ENCODE measurements at regions not wholly inside any gene's neighbourhood (a gene's known extent, or its start where the extent isn't known, plus 50 kb on each side); places are given as distances from the start of the nearest gene placed in this dataset.
"Not testable (repeated sequence)": the region's sequence is repeated elsewhere in the genome, so short reads cannot be mapped to it uniquely, and the experiment has no call there.

- ATAC-seq (ENCODE audit: low FRiP score) = peak; percentile 85
Measured at GRCh38 chr1:38727684-38728584, 131.6 kb downstream of the RRAGC start.

GRCh38 chr1:38725321-38725961, 134.1 kb downstream of the RRAGC start:
- H3K9me3 ChIP-seq (ENCODE audit: control insufficient read depth, low read length); H3K4me3 ChIP-seq (ENCODE audit: low read length in 2 of 2); H3K27me3 ChIP-seq (ENCODE audit: control insufficient read depth in 1 of 2, insufficient read depth in 2 of 2, low read length in 1 of 2); intact Hi-C loops (cut with DNase I); H3K4me1 ChIP-seq (ENCODE audit: control insufficient read depth in 1 of 2, insufficient read depth in 2 of 2, low read length in 2 of 2); DNase-seq; H3K27ac ChIP-seq (ENCODE audit: low read depth in 1 of 2, low read length in 2 of 2); ATAC-seq (ENCODE audit: low FRiP score); H3K36me3 ChIP-seq (ENCODE audit: control insufficient read depth in 1 of 2, insufficient read depth in 2 of 2, low read length in 1 of 2): not testable (repeated sequence)
- WGBS, 2 donors = 82 to 85% methylated on average over 8 of the region's 8 CpGs

More at GRCh38 chr1:38727684-38728584, 131.6 kb downstream of the RRAGC start:
- Histone ChIP-seq H3K4me3 (ENCODE audit: low read length in 2 of 2) (no peak overlapping the region), H3K9me3 (ENCODE audit: control insufficient read depth, low read length) (no peaks in the 10 kb centered on the region), H3K4me1 (ENCODE audit: control insufficient read depth in 1 of 2, insufficient read depth in 2 of 2, low read length in 2 of 2) (no peaks in the 10 kb centered on the region), H3K36me3 (ENCODE audit: control insufficient read depth in 1 of 2, insufficient read depth in 2 of 2, low read length in 1 of 2) (no peaks in the 10 kb centered on the region), H3K27me3 (ENCODE audit: control insufficient read depth in 1 of 2, insufficient read depth in 2 of 2, low read length in 1 of 2) (peaks cover 0 to 2% of the 10 kb centered on the region in 2 donors), H3K27ac (ENCODE audit: low read depth in 1 of 2, low read length in 2 of 2) (no peak overlapping the region)
- DNase-seq = peak; percentile 82 to 88
- intact Hi-C loops (cut with DNase I) = no loop called here
- WGBS, 2 donors = 1 to 2% methylated on average over 20 of the region's 20 CpGs

- DNase-seq (no peak), ATAC-seq (ENCODE audit: low FRiP score) (no peak)
- intact Hi-C loops (cut with DNase I) = no loop called here
- Histone ChIP-seq H3K4me3 (ENCODE audit: low read length in 2 of 2) (no peak overlapping the region), H3K27ac (ENCODE audit: low read depth in 1 of 2, low read length in 2 of 2) (no peak overlapping the region), H3K36me3 (ENCODE audit: control insufficient read depth in 1 of 2, insufficient read depth in 2 of 2, low read length in 1 of 2) (no peaks in the 10 kb centered on the region), H3K4me1 (ENCODE audit: control insufficient read depth in 1 of 2, insufficient read depth in 2 of 2, low read length in 2 of 2) (no peaks in the 10 kb centered on the region), H3K9me3 (ENCODE audit: control insufficient read depth, low read length) (peaks cover 1% of the 10 kb centered on the region), H3K27me3 (ENCODE audit: control insufficient read depth in 1 of 2, insufficient read depth in 2 of 2, low read length in 1 of 2) (no peaks in the 10 kb centered on the region)
- WGBS, 2 donors = 48 to 52% methylated on average over 7 of the region's 7 CpGs
Measured at GRCh38 chr1:38724160-38725131, 135.1 kb downstream of the RRAGC start.

- DNase-seq (no peak), ATAC-seq (ENCODE audit: low FRiP score) (no peak)
- Histone ChIP-seq H3K4me3 (ENCODE audit: low read length in 2 of 2) (no peak overlapping the region), H3K27ac (ENCODE audit: low read depth in 1 of 2, low read length in 2 of 2) (no peak overlapping the region), H3K36me3 (ENCODE audit: control insufficient read depth in 1 of 2, insufficient read depth in 2 of 2, low read length in 1 of 2) (no peaks in the 10 kb centered on the region), H3K27me3 (ENCODE audit: control insufficient read depth in 1 of 2, insufficient read depth in 2 of 2, low read length in 1 of 2) (no peaks in the 10 kb centered on the region), H3K4me1 (ENCODE audit: control insufficient read depth in 1 of 2, insufficient read depth in 2 of 2, low read length in 2 of 2) (no peaks in the 10 kb centered on the region), H3K9me3 (ENCODE audit: control insufficient read depth, low read length) (peaks cover 1% of the 10 kb centered on the region)
- intact Hi-C loops (cut with DNase I) = no loop called here
- WGBS, 2 donors = 88 to 91% methylated on average over 4 of the region's 4 CpGs
Measured at GRCh38 chr1:38721816-38722215, 137.8 kb downstream of the RRAGC start.

DNA sequence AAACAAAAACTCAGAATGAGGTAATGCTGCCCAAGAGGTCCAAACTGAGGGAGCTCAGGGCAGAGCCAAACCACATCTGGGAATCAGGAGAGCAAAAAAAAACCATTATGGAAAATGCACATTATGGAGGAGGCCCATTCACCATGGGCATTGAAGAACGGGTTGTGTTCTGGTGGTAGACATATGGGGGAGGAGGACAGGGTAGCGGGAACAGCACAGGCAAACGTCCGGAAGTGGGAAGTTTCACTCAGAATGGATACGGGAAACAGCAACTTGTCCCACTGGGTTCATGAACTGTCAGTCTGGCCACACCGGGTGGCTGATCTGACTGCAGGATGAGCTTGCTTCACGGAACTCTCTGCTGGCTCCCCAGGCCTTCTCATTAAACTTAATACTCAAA, 139.7 kb downstream of the RRAGC start:
- Histone ChIP-seq H3K4me1 (ENCODE audit: control insufficient read depth in 1 of 2, insufficient read depth in 2 of 2, low read length in 2 of 2) (no peaks in the 10 kb centered on the region), H3K36me3 (ENCODE audit: control insufficient read depth in 1 of 2, insufficient read depth in 2 of 2, low read length in 1 of 2) (no peaks in the 10 kb centered on the region), H3K9me3 (ENCODE audit: control insufficient read depth, low read length) (peaks cover 5% of the 10 kb centered on the region), H3K27ac (ENCODE audit: low read depth in 1 of 2, low read length in 2 of 2) (no peak overlapping the region), H3K27me3 (ENCODE audit: control insufficient read depth in 1 of 2, insufficient read depth in 2 of 2, low read length in 1 of 2) (no peaks in the 10 kb centered on the region), H3K4me3 (ENCODE audit: low read length in 2 of 2) (no peak overlapping the region)
- 76 to 78% methylated on average over 7 of the region's 7 CpGs for WGBS, 2 donors
- DNase-seq (no peak), ATAC-seq (ENCODE audit: low FRiP score) (no peak)
- intact Hi-C loops (cut with DNase I) = no loop called here

DNA sequence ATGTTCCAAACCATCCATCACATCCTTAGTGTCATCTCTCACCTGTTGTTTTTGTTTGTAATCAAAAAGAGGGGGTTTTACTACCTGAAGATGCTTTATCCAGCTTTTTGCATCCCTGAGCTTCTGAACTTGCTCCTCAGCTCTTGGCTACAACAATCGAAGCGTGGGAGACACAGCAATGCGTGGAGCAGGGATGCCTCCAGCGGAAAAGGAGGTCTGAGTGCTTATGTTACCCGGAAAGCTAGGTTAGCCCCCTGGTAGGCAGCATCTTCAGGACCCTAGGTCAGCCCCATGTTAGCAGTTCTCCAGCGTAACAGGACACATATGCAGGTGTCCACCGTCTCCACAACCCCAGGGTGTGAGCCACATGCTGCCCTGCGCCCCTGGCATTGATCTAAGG, 141.5 kb downstream of the RRAGC start:
- Histone ChIP-seq H3K36me3 (ENCODE audit: control insufficient read depth in 1 of 2, insufficient read depth in 2 of 2, low read length in 1 of 2) (no peaks in the 10 kb centered on the region), H3K4me1 (ENCODE audit: control insufficient read depth in 1 of 2, insufficient read depth in 2 of 2, low read length in 2 of 2) (no peaks in the 10 kb centered on the region), H3K27me3 (ENCODE audit: control insufficient read depth in 1 of 2, insufficient read depth in 2 of 2, low read length in 1 of 2) (no peaks in the 10 kb centered on the region), H3K9me3 (ENCODE audit: control insufficient read depth, low read length) (peaks cover 5% of the 10 kb centered on the region), H3K4me3 (ENCODE audit: low read length in 2 of 2) (no peak overlapping the region), H3K27ac (ENCODE audit: low read depth in 1 of 2, low read length in 2 of 2) (no peak overlapping the region)
- ATAC-seq (ENCODE audit: low FRiP score) = no peak
- 75 to 77% methylated on average over 8 of the region's 8 CpGs for WGBS, 2 donors
- intact Hi-C loops (cut with DNase I) = no loop called here
- DNase-seq = no peak

DNA sequence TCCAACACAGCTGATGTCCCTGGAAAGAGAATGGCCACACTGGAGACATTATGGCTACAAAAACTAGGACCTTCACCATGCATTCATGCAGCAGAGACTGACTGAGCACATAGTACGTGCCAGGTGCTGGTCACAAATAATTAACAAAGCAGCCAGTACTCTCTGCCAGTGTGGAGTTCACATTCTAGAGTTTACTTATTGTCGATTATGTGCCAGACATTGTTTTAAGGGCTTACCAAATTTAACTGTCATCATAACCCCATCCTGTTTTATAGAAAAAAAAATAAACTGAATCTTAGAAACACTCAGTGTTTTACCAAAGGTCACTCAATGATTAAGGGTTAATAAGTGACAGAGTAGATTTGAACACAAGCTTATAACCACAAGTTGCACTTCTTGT, 143.3 kb downstream of the RRAGC start:
- Histone ChIP-seq H3K36me3 (ENCODE audit: control insufficient read depth in 1 of 2, insufficient read depth in 2 of 2, low read length in 1 of 2) (no peaks in the 10 kb centered on the region), H3K27ac (ENCODE audit: low read depth in 1 of 2, low read length in 2 of 2) (no peak overlapping the region), H3K4me1 (ENCODE audit: control insufficient read depth in 1 of 2, insufficient read depth in 2 of 2, low read length in 2 of 2) (no peaks in the 10 kb centered on the region), H3K27me3 (ENCODE audit: control insufficient read depth in 1 of 2, insufficient read depth in 2 of 2, low read length in 1 of 2) (peaks cover 0 to 3% of the 10 kb centered on the region in 2 donors), H3K4me3 (ENCODE audit: low read length in 2 of 2) (no peak overlapping the region), H3K9me3 (ENCODE audit: control insufficient read depth, low read length) (peaks cover 7% of the 10 kb centered on the region)
- intact Hi-C loops (cut with DNase I) = no loop called here
- WGBS, 2 donors = 82 to 87% methylated on average over 2 of the region's 2 CpGs
- DNase-seq = no peak
- no peak for ATAC-seq (ENCODE audit: low FRiP score)

- Histone ChIP-seq H3K36me3 (ENCODE audit: control insufficient read depth in 1 of 2, insufficient read depth in 2 of 2, low read length in 1 of 2) (no peaks in the 10 kb centered on the region), H3K27ac (ENCODE audit: low read depth in 1 of 2, low read length in 2 of 2) (no peak overlapping the region), H3K27me3 (ENCODE audit: control insufficient read depth in 1 of 2, insufficient read depth in 2 of 2, low read length in 1 of 2) (peaks cover 0 to 3% of the 10 kb centered on the region in 2 donors), H3K4me1 (ENCODE audit: control insufficient read depth in 1 of 2, insufficient read depth in 2 of 2, low read length in 2 of 2) (no peaks in the 10 kb centered on the region), H3K4me3 (ENCODE audit: low read length in 2 of 2) (no peak overlapping the region), H3K9me3 (ENCODE audit: control insufficient read depth, low read length) (peaks cover 6% of the 10 kb centered on the region)
- ATAC-seq (ENCODE audit: low FRiP score) (no peak), DNase-seq (no peak)
- intact Hi-C loops (cut with DNase I) = no loop called here
- 87 to 92% methylated on average over 9 of the region's 9 CpGs for WGBS, 2 donors
Measured at GRCh38 chr1:38715415-38715814, 144.2 kb downstream of the RRAGC start.

Data from aorta (tissue), 5 donors.